Stimulated activated CD8-positive, alpha-beta memory T cell treated with anti-CD3 and anti-CD28 coated beads, Interleukin-4, amount 100 ng/mL, for 48 hours (primary cell): ENCODE measurements at regions not wholly inside any gene's neighbourhood (a gene's known extent, or its start where the extent isn't known, plus 50 kb on each side); places are given as distances from the start of the nearest gene placed in this dataset.

Experiments used
- DNase-seq: peaks from one replicate; pipeline ENCODE4 v3.0.0-alpha.2; 2020

DNA sequence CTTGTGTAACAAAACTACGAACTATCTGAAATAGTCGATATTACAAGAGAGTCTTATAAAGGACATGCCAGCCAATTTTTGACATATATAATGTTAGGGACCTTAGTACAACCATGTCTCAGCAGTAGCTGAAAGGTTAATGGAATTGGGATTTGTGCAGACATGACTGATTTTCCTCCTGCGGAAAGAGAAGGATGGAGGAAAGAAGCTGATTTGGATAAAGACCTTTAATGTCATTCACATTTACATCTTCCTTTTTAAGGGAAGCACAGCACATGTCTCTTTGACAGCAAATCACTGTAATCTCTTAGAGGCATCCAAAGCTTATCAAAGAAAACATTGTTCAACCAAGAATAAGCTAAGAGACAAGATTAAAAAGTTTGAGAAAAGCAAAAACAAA lies 1976.2 kb upstream of the IGFBP7 start:
- DNase-seq, result no peak

DNA sequence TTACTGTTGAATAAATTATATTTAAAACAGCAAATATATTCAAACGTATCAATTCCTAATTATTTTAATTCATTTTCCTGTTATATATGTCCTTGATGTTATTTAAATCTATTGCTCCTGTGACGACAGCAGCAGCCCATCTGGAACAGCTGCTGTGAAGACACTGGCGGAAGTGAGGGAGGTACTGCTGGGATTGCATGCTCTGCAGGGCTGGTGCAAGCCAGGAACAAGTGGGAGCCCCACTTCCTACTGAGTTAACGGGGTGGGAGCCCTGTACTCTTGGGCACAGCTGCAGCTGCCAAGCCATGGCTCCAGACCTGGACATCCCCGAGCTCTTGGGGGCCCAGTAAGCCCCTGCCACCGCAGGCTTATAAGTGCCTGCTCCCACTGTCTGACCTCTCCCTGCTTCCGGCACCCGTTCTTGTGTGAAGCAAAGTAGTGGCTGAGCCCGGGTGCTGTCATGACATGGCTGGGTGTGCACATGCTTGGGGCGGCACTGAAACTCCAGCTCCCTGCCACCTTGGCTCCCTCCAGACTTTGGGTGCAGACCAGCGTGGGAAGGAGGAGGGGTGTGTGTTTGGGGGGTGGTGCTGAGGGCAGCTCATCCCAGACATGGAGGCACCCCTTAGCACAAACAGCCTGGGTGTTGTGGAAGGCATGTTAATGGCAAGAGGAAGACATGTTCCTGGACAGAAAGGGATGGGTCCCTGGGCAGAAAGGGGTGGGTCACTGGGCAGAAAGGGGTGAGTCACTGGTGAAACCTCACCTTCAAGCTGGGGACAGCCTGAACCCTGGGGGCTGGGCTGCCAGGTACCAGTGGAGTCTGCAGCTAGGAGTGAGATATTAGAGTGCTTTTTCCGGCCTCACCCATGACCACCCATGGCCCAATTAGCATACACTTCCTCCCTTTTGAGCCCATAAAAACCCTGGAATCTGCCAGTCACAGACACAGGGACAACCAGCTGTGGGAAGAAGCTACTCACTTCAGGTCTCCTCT lies 1981.3 kb upstream of the IGFBP7 start:
- no peak for DNase-seq

DNA sequence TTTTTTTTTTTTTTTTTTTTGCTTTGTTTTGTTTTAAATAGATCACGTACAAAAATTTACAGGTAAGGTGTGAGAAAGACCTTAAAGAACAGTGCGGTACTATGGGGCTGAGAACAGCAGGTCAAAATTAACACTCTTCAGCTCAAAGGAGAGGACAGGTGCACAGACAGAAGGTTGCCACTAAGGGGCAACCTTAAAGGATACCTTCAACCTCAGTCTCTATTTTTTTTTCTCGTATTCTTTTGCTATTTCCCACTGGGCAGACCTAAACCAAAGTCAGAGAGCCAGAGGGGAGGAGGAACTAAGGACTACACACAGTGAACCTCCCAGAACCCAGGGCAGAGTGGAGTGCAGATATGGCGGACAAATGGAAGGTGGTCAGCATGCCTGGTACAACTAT lies 1984.3 kb upstream of the IGFBP7 start:
- no peak for DNase-seq

DNA sequence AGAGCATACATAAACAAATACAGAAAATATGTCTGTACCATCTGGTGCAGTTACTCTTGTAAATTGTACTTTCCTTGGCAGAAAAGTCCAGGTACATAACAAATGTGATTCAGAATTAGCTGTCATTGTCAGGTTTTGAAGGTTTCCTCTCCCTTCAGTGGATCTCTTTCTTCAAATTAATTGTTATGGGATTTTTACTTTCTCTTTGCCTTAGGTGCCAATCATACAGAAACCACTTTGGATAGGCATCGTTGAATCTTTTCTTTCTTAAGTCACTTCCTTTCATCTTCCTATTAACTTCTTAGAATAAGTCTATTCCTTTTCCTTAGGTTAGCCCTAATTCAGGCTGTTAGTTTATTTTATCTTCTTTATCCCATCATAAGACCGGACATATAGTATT lies 1992.1 kb upstream of the IGFBP7 start:
- no peak for DNase-seq

DNA sequence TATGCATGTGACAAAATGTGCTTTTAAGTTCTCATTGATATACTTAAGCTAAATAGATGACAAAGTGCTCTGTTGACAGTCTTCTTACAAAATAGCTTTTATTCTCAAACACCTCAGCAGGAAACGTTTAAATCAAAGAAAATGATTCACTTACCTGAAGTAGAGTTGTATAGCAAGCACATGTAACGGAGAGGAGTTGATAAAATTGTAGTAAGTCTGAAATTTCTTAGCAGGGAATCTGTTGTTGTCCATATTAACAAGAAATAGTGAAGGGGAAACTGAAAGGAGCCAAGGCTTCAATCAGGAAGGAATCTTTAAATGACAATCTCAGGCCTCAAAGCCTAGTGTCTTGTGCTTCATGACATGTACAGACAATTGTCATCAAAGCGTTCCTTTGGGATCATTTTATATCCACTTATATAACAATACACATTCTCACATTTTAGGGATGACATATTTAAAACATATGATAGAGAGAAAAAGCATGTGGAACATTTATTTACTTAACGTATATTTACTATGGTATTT lies 2010.2 kb upstream of the IGFBP7 start:
- DNase-seq, result no peak

DNA sequence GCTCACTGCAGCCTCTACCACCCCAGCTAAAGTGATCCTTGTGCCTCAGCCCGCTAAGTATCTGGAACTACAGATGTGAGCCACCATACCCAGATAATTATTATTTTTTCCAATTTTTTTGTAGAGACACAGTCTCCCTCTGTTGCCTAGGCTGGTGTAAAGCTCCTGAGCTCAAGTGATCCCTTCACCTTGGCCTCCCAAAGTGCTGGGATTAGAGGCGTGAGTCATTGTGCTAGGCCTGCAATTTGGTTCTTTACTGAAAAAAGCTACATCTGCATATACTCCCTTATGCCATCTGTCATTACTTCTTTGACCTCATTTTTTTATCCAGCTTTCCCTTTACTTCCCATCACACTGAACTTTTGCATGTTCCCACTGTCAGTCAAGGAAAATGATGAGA lies 2012.4 kb upstream of the IGFBP7 start:
- no peak for DNase-seq

DNA sequence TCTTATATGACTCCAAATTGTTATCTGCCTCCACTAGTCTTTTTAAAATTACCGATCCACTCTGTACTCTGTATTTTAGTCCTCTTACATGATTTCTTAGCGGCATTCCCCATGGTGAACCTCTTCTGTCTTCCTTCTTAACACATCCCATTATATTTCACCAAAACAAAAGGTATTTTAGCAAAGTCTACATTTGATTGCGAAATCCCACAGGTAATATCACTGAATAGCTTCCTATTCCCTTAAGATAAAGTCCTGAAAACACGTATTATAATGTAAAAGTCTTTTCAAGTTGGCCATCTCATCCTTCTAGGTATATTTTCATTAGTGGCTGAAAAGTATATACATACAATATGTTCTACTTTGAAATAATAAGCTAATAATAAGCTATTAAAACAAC lies 2016.0 kb upstream of the IGFBP7 start:
- no peak for DNase-seq

DNA sequence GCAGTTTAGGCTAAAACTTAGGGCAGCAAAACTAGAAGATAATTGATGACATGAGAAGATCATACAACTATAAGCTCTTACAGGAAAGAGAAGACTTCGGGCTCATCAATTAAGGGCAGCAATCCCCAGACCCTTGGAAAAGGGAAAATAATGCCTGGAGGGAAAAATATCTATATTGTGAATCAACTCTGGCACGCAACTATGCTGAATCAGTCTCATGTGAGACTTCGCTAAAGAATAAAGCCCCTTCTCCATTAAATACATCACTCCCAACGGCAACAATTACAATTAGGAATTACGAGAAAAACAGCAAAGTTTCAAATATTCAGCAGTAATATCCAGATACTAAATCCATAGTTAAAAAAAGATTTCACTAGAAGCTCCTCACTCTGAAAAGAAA lies 2016.8 kb upstream of the IGFBP7 start:
- no peak for DNase-seq

DNA sequence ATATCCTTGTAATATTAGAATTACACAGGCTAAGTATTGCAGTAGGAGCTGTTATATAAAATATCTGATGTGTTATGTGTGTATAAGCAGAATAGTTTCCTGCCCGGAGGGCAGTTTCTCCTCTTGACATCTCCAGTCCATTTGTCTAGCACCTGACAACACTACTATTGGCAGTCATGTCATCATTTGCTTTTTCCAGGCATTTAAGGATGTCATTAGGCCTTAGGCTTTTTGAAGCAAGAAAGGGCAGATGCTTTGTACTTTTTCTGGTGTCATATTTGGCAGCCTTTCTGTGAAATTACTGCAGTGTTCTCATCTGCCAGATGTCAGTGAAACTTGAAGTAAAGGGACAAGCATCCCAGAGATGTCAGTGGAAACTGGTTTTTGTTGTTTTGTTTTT lies 2017.6 kb upstream of the IGFBP7 start:
- no peak for DNase-seq

DNA sequence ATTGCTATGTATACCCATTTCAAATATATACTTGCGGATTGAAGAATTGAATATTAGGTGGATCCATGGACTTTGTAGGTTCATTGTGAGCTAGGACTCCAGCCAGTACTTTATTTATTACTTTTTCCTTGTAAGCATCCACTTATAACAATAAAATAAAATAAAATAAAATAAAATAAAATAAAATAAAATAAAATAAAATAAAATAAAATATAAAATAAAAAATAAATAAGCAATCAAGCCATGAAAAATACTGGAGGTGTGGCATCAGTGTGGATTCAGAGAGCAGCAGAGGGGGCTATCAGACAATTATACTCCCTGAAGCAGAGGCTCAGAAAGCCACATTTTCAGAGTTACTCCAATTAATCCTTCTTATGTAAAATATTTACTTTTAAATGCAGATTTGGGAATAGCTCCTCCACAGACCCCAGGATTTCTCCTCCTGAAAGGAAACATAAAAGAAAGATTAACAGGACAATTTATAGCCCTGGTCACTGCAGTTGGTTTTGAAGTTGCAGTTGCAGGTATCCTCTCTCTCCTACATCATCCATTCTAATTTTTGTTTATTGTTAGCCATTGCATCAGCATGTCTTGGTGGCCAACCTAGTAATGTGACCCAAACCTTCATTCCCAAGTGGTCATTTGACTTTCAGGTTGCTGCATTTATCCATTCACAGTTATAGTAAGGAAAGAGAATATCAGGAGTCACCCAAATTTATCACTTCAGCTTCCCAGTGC lies 2025.2 kb upstream of the IGFBP7 start:
- no peak for DNase-seq

DNA sequence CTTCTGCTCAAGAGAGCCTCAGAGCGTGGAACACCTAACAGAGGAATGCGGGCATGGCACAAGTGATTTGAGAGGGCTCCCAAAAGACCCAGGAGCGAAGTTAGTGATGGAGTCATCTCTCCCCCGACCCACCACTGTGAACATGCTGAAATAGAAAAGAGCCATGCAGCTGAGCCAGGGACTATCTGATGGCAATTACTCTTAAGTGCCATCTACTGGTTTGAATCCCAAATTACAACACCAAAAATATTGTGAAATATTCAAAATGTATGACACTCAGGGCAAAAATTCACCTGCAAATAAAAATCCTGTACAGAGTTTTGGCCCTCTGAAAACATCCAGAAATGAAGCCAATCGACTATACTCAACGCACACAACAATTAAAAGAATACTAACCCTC lies 2038.9 kb upstream of the ADGRL3 start:
- DNase-seq, result no peak

DNA sequence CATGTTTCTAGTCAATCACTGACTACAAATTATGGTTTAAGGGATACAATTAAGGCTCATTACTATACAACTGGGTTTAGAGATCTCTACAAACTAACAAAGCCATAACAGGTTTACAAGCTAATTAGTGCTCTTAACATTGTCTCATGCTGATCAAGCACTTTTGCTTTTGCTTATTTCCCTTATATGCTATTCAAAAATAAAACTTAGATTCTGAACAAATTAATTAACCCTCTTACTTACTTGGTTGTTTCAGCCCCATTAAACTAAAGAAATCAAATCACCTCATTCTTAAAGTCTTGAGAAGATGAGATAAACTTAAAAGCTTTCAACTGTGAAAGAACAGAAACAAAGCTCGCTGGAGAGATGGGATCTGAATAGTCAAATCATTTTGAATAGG lies 2024.5 kb upstream of the ADGRL3 start:
- no peak for DNase-seq

DNA sequence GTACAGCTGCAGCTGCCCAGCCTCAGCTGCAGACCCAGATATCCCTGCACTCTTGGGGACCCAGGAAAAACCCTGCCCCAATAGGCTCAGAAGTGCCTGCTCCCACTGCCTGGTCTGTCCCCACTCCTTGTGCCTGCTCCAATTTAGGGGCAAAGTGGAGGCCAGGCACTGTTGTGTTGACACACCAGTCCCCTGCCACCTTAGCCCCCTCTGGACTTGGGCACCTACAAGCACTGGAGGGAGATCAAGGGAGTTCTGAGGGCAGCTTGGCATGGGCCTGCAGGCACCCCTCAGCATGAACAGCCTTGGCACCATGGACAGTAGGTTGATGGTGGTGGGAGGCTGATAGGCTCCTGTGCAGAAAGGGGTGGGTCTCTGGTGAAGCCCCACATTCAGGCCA lies 2020.8 kb upstream of the ADGRL3 start:
- no peak for DNase-seq

DNA sequence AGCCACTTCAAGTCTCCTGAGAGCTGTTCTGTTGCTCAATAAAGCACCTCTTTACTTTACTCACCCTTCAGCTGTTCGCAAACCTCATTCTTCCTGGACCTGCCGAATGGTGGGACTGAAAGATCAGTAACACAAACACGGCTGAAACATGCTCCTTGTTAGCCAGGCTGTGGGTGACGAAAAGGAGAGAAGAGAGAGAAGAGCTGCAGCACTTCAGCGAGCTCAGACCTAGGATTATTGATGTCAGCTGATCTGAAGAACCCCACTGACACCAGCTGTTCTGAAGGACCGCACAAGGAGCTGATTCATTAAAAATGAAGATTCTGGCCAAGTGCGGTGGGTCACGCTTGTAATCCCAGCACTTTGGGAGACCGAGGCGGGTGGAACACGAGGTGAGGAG lies 2020.0 kb upstream of the ADGRL3 start:
- no peak for DNase-seq

DNA sequence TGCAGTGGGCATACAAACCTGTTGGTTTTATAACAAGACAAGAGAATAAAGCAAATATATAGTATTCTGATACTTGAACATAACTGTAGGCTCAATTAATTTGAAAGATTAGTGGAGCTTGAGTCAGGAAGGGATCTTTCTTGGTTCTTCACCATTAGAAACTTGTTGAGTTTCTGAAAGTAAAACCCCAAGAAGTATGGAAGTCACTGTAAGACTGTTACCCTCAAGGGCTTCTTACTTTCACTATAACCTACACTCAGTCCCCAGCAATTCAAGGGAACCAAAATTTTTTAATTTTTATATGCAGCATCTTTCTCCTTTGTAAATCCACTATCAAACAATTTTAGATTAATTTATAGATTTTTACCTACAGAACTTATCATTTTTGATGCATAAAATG lies 2019.2 kb upstream of the ADGRL3 start:
- no peak for DNase-seq

DNA sequence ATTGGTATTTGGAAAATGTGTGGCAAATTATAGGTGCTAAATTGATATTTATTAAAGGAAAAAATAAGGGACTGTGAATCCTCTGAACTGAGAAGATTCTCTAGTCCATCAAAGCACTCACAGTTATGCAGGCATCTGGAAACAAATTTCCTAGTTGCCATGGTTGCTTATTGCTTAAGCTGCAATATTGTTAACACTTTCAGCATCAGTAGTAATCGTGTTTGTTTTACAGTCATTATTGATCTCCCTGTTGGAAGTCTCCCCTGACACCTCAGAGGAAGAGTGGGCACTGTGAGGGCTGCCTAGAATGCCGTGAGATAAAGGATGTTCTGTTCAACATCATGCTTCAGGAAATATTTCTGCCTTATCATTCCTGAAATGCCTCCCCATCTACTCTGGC lies 2004.3 kb upstream of the ADGRL3 start:
- DNase-seq, result no peak

DNA sequence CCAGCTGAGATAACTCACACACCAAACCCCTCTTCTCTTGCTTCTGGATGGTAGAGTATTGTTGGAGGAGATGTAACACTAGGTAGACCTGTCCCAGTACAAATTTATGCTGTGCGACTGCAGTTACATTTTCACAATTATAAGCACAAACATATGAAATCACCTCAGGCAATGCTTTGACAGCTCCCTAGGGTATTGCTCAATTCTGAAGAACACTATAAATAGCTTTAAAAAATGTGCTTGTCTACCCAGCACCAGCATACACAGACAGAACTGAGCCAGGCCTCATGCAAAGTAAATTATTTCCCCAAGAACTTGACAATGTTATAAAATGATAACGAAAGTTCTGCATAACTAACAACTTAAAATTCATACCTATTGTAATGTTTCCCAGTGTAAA lies 1999.1 kb upstream of the ADGRL3 start:
- DNase-seq, result no peak

DNA sequence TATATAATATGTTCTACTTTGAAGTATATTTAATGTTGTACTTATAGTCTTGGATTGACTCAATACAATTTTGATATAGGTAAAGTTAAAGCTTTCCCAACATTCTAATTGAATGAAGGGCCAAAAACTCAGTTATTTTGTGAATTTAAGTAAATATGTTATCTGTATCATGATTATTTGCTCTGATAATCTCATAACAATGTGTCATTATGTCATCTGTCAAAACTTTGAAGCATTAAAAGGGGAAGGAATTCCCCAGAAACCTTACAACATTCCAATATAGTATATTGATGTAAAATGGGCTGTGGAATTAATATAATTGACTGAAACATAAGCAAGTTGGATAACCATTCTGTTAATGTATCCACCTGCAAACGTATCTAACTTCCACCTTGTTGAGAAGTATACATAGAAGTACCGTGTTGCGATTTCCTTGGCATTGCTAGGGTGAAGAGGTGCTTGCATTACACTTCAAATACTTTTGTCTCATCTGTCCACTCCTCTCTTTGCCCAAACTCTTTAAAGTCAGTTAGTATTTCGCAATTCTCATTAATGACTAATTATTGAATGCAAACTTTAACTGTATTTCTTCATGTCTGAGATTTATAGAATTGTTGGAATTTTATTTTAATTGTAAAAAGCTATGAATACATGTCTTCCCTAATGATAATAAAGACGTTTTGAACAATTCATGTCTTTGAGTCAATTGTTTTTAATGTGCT lies 1982.1 kb upstream of the ADGRL3 start:
- no peak for DNase-seq

DNA sequence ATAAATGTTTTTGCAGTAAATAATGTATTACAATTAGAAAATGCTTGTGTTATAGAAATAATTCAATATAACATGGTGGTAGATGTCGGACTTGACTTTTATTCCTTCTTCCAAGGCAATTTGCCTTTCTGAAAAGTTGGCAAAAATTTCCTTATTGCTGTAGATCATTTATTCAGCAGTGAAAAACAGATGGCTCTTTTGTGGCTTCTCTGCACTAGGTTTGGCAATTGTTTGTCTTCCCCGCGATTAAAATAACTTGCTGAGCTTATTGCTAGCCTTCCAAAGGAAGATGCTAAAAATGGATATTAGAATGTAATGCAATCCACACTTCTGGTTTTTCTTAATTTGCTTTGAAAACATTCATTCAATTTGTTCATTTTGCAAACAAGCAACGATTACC lies 1977.9 kb upstream of the ADGRL3 start:
- DNase-seq, result no peak

DNA sequence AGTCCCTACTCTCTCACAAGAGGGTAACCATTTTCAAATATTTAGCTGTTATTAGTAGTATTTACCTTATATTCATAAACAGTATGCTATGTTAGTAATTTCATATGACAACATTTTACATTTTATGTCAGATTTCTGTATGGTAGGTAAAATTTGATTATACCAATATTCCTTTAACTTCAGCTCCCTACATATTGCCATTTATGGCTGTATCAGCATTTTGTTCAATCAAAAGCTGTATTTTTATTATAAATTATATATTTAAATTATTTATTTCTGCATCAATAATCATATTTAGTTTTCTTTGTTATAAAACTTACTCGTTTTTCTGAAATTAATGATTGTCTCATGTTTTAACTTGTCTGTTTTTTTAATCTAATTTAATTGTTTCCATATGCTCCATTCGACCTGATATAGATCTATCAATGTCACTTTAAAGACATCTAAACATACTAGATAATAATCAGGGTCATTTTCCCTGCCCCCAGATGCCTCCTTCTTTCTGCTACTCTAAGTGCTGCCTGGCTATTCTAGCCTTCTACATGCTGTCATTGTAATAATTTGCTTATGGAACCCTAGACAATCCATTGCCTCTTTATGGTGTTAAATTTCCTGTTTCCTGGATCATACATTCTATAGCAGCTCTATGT lies 1976.7 kb upstream of the ADGRL3 start:
- DNase-seq, result no peak

DNA sequence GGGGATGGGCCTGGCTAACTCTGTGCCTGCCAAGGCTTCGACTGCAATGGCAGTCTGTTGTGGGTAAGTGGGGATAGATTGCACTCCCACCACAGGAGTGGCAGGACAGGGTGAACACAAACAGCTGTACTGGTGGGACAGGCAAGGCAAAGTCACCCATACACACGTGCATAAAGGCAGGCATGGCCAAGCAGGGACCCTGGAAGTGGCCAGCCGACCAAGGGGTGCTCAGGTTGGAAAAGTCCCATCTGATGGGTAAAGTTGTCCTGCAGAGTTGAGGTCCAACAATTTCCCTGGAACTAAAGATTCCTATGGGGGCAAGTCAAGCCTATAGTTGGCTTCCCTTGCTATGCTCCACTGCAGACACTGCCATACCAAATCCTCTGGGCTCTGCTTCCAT lies 1961.9 kb upstream of the ADGRL3 start:
- DNase-seq, result no peak

DNA sequence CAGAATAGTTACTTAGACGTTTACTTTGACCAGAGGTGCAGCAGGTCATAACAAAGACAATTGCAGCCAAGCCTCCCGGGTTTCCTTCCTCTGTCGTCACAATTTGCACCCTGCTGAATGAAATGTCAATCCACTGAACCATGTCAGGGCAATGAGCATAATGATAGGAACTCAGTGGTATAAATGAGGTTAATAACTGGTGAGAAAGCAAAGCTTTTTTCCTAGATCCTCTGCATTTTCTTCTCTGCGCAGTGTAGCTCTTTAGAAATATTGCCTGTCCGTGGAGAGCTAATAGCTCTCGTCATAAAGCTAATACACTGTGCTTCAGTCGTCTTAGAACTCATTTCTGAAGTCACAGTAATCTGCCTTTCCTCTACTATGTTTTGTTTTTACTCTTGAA lies 1960.1 kb upstream of the ADGRL3 start:
- DNase-seq, result no peak

DNA sequence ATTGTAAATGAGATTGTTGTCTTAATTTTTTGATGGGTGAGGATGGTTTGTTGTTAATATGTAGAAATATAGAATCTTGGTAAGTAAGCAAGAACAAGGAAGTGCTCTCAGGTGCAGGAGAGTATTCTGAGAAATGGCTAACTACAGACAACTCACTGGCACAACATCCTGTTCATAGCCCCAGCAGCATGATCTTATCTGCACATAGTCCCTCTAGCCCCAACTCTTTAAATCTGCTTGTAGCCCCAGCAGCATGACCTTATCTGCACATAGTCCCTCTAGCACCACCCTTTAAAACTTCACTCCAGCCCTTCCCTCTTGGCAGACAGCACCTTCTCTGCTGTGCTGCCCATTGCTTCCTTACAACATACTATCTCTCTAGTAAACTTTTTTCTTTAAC lies 1957.1 kb upstream of the ADGRL3 start:
- no peak for DNase-seq
